H1 (cell line): ENCODE measurements at regions not wholly inside any gene's neighbourhood (a gene's known extent, or its start where the extent isn't known, plus 50 kb on each side); places are given as distances from the start of the nearest gene placed in this dataset.

Source experiments
- BRCA1 ChIP-seq: IDR thresholded peaks from 2 replicates; pipeline ENCODE4 v1.6.1; 2012; ENCODE audit warnings: low read depth, low read length, improper control_type of control experiment
- JUND ChIP-seq: IDR thresholded peaks from 2 replicates; pipeline ENCODE4 v1.6.1; 2011; ENCODE audit warnings: mild to moderate bottlenecking, improper control_type of control experiment, low read length
- NRF1 ChIP-seq: IDR thresholded peaks from 2 replicates; pipeline ENCODE4 v1.6.1; 2011; ENCODE audit warnings: mild to moderate bottlenecking, low read depth, low read length, improper control_type of control experiment
- POLR2A ChIP-seq, 2 experiments: IDR thresholded peaks; 1 replicate in 1 of 2; 2 replicates in 1 of 2; pipeline ENCODE4 v1.6.1; 2011; ENCODE audit warnings: low read depth in 2 of 2, low read length in 2 of 2, mild to moderate bottlenecking in 2 of 2; ENCODE audit errors: control extremely low read depth in 1 of 2
- POLR2AphosphoS5 ChIP-seq: IDR thresholded peaks from 2 replicates; pipeline ENCODE4 v1.6.1; 2011; ENCODE audit warnings: low read depth, low read length

GRCh38 chr18:70394672-70395071 lies 105.8 kb downstream of the SOCS6 start:
- no peak for TF ChIP-seq NRF1
- TF ChIP-seq JUND: no peak
- no peak for TF ChIP-seq POLR2AphosphoS5
- no peak for TF ChIP-seq BRCA1
- no peak for TF ChIP-seq POLR2A (IDR thresholded peaks at IDR 0.05; ENCODE audit: control extremely low read depth in 1 of 2, low read depth in 2 of 2, low read length in 2 of 2)
